CD14-positive monocyte (primary cell): ENCODE measurements at regions not wholly inside any gene's neighbourhood (a gene's known extent, or its start where the extent isn't known, plus 50 kb on each side); places are given as distances from the start of the nearest gene placed in this dataset.

Experiments used
- DNase-seq, 3 donors: peaks; one replicate each; pipeline ENCODE4 v3.0.0-alpha.2; 2011 to 2022
- H2AFZ ChIP-seq: 2 replicates; pipeline ENCODE4 v1.6.0; 2012; ENCODE audit warnings: mild to moderate bottlenecking, low read depth, low read length, inconsistent platforms; ENCODE audit not compliant: insufficient read depth, poor library complexity, severe bottlenecking
- H3K27ac ChIP-seq, 2 donors: 1 replicate in 1 of 2; 2 replicates in 1 of 2; pipeline ENCODE4 v1.5.1; 2012 to 2013; ENCODE audit warnings: low read length in 2 of 2, control low read depth in 1 of 2, inconsistent platforms in 1 of 2, low read depth in 1 of 2, mild to moderate bottlenecking in 1 of 2
- H3K27me3 ChIP-seq, 2 donors: one replicate each; pipeline versions ENCODE4 v1.6.0 to v1.6.1; 2011 to 2013; ENCODE audit warnings: low read length in 2 of 2; ENCODE audit not compliant: control insufficient read depth in 2 of 2, insufficient read depth in 2 of 2
- H3K36me3 ChIP-seq, 2 donors: replicated peaks in 1 of 2; 1 replicate in 1 of 2; 2 replicates in 1 of 2; pipeline versions ENCODE4 v1.5.1 to v1.6.1; 2012 to 2013; ENCODE audit warnings: low read length in 2 of 2, control low read depth in 1 of 2, inconsistent platforms in 1 of 2, mild to moderate bottlenecking in 1 of 2; ENCODE audit not compliant: insufficient read depth in 2 of 2, control insufficient read depth in 1 of 2
- H3K4me1 ChIP-seq, 2 donors: 1 replicate in 1 of 2; 2 replicates in 1 of 2; pipeline versions ENCODE4 v1.5.1 to v1.6.1; 2012 to 2013; ENCODE audit warnings: low read length in 2 of 2, control low read depth in 1 of 2, inconsistent platforms in 1 of 2, mild to moderate bottlenecking in 1 of 2, moderate library complexity in 1 of 2; ENCODE audit not compliant: insufficient read depth in 2 of 2, control insufficient read depth in 1 of 2
- H3K4me2 ChIP-seq: replicated peaks from 2 replicates; pipeline ENCODE3; 2012; ENCODE audit warnings: low read length, moderate library complexity, mild to moderate bottlenecking; ENCODE audit not compliant: poor library complexity, severe bottlenecking; ENCODE audit errors: extremely low read depth
- H3K4me3 ChIP-seq, 3 experiments: fragments of 200-600 bp in 1 of 3; sonication (generic) in 1 of 3; replicated peaks in 1 of 3; 1 replicate in 2 of 3; 2 replicates in 1 of 3; pipeline ENCODE4 v1.5.1; 2011 to 2013; ENCODE audit warnings: low read length in 3 of 3, mild to moderate bottlenecking in 3 of 3, control low read depth in 2 of 3, low read depth in 2 of 3, inconsistent platforms in 1 of 3, moderate library complexity in 1 of 3
- H3K79me2 ChIP-seq: 2 replicates; pipeline ENCODE4 v1.6.0; 2012; ENCODE audit warnings: mild to moderate bottlenecking, control low read depth, inconsistent platforms, low read length, moderate library complexity; ENCODE audit not compliant: insufficient read depth
- H3K9ac ChIP-seq: 2 replicates; pipeline ENCODE4 v1.6.0; 2017; ENCODE audit warnings: low read length, mild to moderate bottlenecking; ENCODE audit not compliant: insufficient read depth, poor library complexity, severe bottlenecking
- H3K9me3 ChIP-seq, 2 donors: replicated peaks in 1 of 2; 1 replicate in 1 of 2; 2 replicates in 1 of 2; pipeline versions ENCODE4 v1.5.1 to v1.6.1; 2012 to 2013; ENCODE audit warnings: low read length in 2 of 2, control low read depth in 1 of 2; ENCODE audit not compliant: control insufficient read depth in 1 of 2, insufficient read depth in 1 of 2
- H4K20me1 ChIP-seq: 2 replicates; pipeline ENCODE4 v1.6.0; 2012; ENCODE audit warnings: mild to moderate bottlenecking, low read length, control low read depth, moderate library complexity; ENCODE audit not compliant: insufficient read depth
- H3K27ac Mint-ChIP-seq, 7 donors: one replicate each; pipeline ENCODE4 v1.8.0; 2020; ENCODE audit warnings: mild to moderate bottlenecking in 7 of 7, mixed read lengths in 7 of 7, moderate library complexity in 6 of 7, inconsistent platforms in 2 of 7
- H3K27me3 Mint-ChIP-seq, 3 donors: one replicate each; pipeline ENCODE4 v1.8.0; 2021 to 2022; ENCODE audit warnings: low read depth in 3 of 3, mild to moderate bottlenecking in 3 of 3, mixed read lengths in 3 of 3, moderate library complexity in 3 of 3, inconsistent platforms in 1 of 3
- H3K36me3 Mint-ChIP-seq, 2 donors: one replicate each; pipeline ENCODE4 v1.8.0; 2020; ENCODE audit warnings: mixed read lengths in 2 of 2, inconsistent platforms in 1 of 2, mild to moderate bottlenecking in 1 of 2
- H3K4me1 Mint-ChIP-seq: one replicate; pipeline ENCODE4 v1.8.0; 2020; ENCODE audit warnings: mild to moderate bottlenecking, mixed read lengths
- H3K4me3 Mint-ChIP-seq, 2 donors: one replicate each; pipeline ENCODE4 v1.8.0; 2020; ENCODE audit warnings: mild to moderate bottlenecking in 2 of 2, mixed read lengths in 2 of 2, moderate library complexity in 1 of 2
- H3K9me3 Mint-ChIP-seq, 7 donors: one replicate each; pipeline ENCODE4 v1.8.0; 2020 to 2022; ENCODE audit warnings: mixed read lengths in 7 of 7, mild to moderate bottlenecking in 6 of 7, moderate library complexity in 6 of 7, inconsistent platforms in 2 of 7
- CTCF ChIP-seq: fragments of 200-600 bp; IDR thresholded peaks from one replicate; pipeline ENCODE4 v1.8.0; 2022; ENCODE audit warnings: antibody characterized with exemption, mild to moderate bottlenecking
- whole genome bisulfite sequencing: methylation state at CpG from one replicate; pipeline ENCODE4 v1.1.5; 2013; ENCODE audit warnings: missing lambda C conversion rate; ENCODE audit not compliant: insufficient coverage; 5-methylcytosine and 5-hydroxymethylcytosine counted together
- intact Hi-C, 2 donors: fragments of 100-400 bp; cut with micrococcal nuclease; formaldehyde crosslinking; loops; one replicate each; pipeline versions ENCODE4 v1.15.0 to v1.15.1; 2023

- no peak for DNase-seq
- Histone ChIP-seq H3K4me3 (no peak overlapping the region), H3K36me3 (no peaks in the 10 kb centered on the region), H3K9ac (no peak overlapping the region), H3K27ac (no peak overlapping the region), H2AFZ (no peak overlapping the region), H3K4me2 (no peak overlapping the region), H4K20me1 (no peaks in the 10 kb centered on the region), H3K4me1 (no peaks in the 10 kb centered on the region), H3K27me3 (no peaks in the 10 kb centered on the region), H3K79me2 (no peaks in the 10 kb centered on the region), H3K9me3 (no peaks in the 10 kb centered on the region)
- WGBS = 90% methylated on average over 3 of the region's 4 CpGs
- no peak overlapping the region for H3K4me3 Mint-ChIP-seq
- peaks cover 0 to 5% (median 2%) of the 10 kb centered on the region in 7 donors for H3K9me3 Mint-ChIP-seq
- no peaks in the 10 kb centered on the region for H3K27me3 Mint-ChIP-seq
- intact Hi-C loops = no loop called here
- H3K4me1 Mint-ChIP-seq = no peaks in the 10 kb centered on the region
- H3K36me3 Mint-ChIP-seq = no peaks in the 10 kb centered on the region
- H3K27ac Mint-ChIP-seq = peak overlapping the region in 1 of 7 donors; percentile 40
- TF ChIP-seq CTCF = no peak
Measured at GRCh38 chr16:80300456-80300855, 240.3 kb upstream of the DYNLRB2 start.

GRCh38 chr16:80299416-80299815, 241.4 kb upstream of the DYNLRB2 start:
- no peak overlapping the region for H3K4me3 ChIP-seq
- no peaks in the 10 kb centered on the region for H3K36me3 Mint-ChIP-seq
- TF ChIP-seq CTCF = no peak
- H4K20me1 ChIP-seq = no peaks in the 10 kb centered on the region
- H3K4me1 Mint-ChIP-seq = no peaks in the 10 kb centered on the region
- no peaks in the 10 kb centered on the region for H3K4me1 ChIP-seq
- H3K79me2 ChIP-seq = no peaks in the 10 kb centered on the region
- H3K27ac Mint-ChIP-seq = no peak overlapping the region
- H3K4me2 ChIP-seq = no peak overlapping the region
- H3K36me3 ChIP-seq = no peaks in the 10 kb centered on the region
- WGBS = no CpG with 5 or more reads among the region's 6 CpGs
- no peaks in the 10 kb centered on the region for H3K27me3 Mint-ChIP-seq
- H3K9me3 Mint-ChIP-seq = peaks cover 0 to 7% (median 3%) of the 10 kb centered on the region in 7 donors
- intact Hi-C loops = no loop called here
- no peak overlapping the region for H3K9ac ChIP-seq
- H3K9me3 ChIP-seq = peaks cover 0 to 5% of the 10 kb centered on the region in 2 donors
- DNase-seq = no peak
- H2AFZ ChIP-seq = no peak overlapping the region
- no peaks in the 10 kb centered on the region for H3K27me3 ChIP-seq
- H3K27ac ChIP-seq = no peak overlapping the region
- no peak overlapping the region for H3K4me3 Mint-ChIP-seq
